ENCODE measurements at regions not wholly inside any gene's neighbourhood (a gene's known extent, or its start where the extent isn't known, plus 50 kb on each side); places are given as distances from the start of the nearest gene placed in this dataset.
"Not testable (repeated sequence)": the region's sequence is repeated elsewhere in the genome, so short reads cannot be mapped to it uniquely, and the experiment has no call there.

GRCh38 chr10:46645110-46645509, 66.2 kb downstream of the SYT15 start:
- DNase-seq (ENCODE audit: low read depth in 2 of 2), result not testable (repeated sequence)

DNA sequence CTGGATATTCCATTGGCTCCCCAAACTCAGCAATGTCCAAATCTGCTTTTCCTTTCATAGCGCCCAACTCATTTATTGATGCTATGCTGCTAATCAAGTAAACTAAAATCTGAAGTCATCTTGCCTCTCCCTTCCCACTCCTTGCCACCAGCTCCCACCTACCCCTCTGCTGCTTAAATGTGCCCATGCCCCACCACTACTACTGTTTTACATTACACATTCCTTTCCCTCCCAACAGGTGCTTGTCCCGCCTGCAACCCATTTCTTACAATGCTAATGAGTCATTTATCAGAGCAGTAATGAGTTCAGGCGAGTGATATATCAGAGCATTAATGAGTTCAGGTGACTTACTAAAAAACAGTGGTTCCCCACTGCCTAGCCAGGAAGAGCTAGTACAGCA, 67.2 kb downstream of the SYT15 start:
- DNase-seq (ENCODE audit: low read depth in 2 of 2), result not testable (repeated sequence)

- DNase-seq (ENCODE audit: low read depth in 2 of 2), result not testable (repeated sequence)
Observed at GRCh38 chr10:46650967-46651366, 72.0 kb downstream of the SYT15 start.

- not testable (repeated sequence) for DNase-seq (ENCODE audit: low read depth in 2 of 2)
Observed at GRCh38 chr10:46657437-46657836, 78.5 kb downstream of the SYT15 start.

DNA sequence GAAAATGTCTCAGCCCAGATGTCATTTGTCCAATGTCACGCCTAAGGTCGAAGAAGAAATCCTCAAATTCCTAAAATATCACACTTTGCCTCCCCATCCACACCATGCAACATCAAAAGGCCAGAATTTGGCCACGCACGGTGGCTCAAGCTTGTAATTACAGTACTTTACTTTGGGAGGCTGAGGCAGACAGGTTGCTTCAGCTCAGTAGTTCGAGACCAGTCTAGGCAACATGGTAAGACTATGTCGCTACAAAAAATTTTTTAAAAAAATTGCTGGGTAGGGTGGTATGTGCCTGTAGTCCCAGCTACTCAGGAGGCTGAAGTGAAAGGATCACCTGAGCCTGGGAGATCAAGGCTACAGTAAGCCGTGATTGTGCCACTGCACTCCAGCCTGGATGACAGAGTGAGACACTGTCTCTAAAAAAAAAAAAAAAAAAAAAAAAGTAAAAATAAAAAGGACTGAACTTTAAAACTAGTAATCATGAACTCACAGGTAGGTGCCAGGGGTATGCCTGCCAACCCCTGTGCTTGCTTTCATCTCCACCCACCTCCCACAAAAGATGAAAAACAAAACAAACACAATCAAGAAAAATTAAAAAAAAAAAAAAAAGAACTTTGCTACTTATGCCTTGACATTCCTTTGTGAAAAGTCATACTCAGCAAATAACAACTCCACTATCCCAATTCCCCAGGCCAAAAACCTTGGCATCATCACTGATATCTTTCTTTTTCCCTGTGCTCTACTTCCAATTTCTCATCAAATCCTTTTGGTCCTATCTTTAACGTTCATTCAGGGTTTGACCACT, 81.3 kb downstream of the SYT15 start:
- DNase-seq (ENCODE audit: low read depth in 2 of 2), result not testable (repeated sequence)

- not testable (repeated sequence) for DNase-seq (ENCODE audit: low read depth in 2 of 2)
Observed at GRCh38 chr10:46660835-46661164, 81.9 kb downstream of the SYT15 start.

- DNase-seq (ENCODE audit: low read depth in 2 of 2), result not testable (repeated sequence)
Observed at GRCh38 chr10:46665536-46665935, 86.6 kb downstream of the SYT15 start.

GRCh38 chr10:46668357-46668997, 89.5 kb downstream of the SYT15 start:
- DNase-seq (ENCODE audit: low read depth in 2 of 2), result not testable (repeated sequence)

DNA sequence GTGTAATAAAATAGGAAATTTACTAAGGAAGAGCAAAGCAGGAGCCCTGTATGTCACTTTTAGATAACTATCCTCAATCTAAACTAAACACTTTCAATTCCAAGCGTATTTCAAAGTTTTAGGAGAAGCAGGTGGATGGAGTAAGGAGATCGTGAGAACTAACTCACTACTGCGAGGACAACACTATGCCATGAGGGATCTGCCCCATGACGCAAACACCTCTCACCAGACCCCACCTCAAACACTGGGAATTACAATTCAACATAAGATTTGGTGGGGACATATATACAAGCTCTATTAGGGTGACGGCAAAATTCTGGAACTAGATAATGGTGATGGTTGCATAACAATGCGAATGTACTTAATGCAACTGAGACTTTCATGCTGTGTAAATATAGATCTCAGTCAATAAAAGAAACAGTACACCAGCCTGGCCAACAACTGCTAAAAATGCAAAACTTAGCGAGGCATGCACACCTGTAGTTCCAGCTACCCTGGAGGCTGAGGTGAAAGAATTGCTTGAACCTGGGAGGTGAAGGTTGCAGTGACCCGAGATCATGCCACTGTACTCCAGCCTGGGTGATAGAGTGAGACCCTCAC, 99.0 kb downstream of the SYT15 start:
- not testable (repeated sequence) for DNase-seq (ENCODE audit: low read depth in 2 of 2)

- DNase-seq (ENCODE audit: low read depth in 2 of 2), result not testable (repeated sequence)
Observed at GRCh38 chr10:46691397-46691796, 112.5 kb downstream of the SYT15 start.

DNA sequence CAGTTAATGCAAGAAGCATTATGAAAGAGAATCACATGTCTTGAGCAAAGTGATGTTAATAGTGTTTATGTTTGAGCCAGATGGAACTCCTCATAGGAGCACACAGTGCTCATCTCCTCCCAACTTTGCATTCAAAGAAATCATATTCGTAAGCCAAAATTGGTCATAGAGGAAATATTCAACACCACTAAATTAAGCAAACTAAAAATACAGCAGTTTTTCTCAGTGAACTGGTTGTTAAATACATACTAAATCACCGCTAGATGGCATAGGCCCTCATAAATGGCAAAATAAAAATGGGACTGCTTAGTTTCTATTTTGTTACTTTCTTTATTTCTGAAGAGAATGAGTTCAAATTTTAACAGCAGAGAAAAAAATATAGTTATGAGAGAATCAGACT, 114.3 kb downstream of the SYT15 start:
- DNase-seq (ENCODE audit: low read depth in 2 of 2), result not testable (repeated sequence)

GRCh38 chr10:46717264-46717663, 138.3 kb downstream of the SYT15 start:
- DNase-seq (ENCODE audit: low read depth in 2 of 2), result not testable (repeated sequence)

DNA sequence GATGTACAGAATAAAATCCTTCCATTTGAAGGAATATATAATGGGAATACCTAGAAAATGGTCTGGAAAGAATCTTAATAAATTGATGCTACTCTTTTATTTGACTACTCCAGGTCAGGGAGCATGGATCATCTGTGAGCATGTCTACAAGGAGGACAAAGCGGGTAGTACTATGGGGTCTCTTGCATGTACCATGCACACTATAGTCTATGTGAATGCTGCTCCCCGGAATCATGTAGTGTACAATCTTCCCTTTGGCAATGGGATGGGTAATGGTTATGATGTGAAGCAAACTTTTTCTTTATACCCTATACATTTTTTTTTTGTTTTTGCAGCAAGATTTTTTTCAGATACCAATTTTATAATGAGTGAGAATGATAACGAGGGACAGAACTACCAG, 139.1 kb downstream of the SYT15 start:
- DNase-seq (ENCODE audit: low read depth in 2 of 2), result not testable (repeated sequence)

DNA sequence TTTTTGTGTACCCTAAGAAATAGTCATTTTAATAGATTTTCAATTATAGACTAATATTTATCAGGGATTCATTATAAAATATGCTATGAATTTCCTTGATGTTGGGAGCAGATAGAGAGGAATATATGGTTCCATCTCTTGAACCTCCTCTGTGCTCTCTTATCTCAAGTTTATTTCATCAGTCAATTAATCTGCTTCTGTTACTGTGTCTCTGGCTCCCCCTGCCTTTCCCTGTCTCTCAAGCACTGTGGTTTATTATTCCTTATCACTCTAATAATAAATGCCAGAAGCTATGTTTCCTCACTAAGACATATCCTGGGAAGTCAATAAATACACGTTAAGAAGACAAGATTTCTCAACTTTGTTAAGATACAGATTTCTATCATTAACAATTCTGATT, 141.5 kb downstream of the SYT15 start:
- DNase-seq (ENCODE audit: low read depth in 2 of 2), result not testable (repeated sequence)

GRCh38 chr10:46720811-46721518, 142.0 kb downstream of the SYT15 start:
- DNase-seq (ENCODE audit: low read depth in 2 of 2), result not testable (repeated sequence)

DNA sequence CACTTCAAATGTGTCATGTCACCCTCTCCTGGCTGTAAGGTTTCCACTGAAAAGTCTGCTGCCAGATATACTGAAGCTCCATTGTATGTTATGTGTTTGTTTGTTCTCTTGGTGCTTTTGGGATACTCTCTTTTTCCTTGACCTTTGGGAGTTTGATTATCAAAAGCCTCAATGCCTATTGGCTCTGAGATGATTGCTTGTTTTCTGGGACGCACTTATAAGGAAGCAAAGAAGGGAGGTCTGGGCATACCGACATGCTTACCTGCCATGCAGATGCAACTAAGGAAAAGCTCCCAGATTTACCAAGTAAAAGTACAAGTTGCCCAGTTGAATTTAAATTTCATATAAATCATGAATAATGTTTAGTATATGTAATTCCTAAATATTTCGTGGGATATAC, 145.3 kb downstream of the SYT15 start:
- DNase-seq (ENCODE audit: low read depth in 2 of 2), result not testable (repeated sequence)

GRCh38 chr10:46728359-46728758, 149.4 kb downstream of the SYT15 start:
- DNase-seq (ENCODE audit: low read depth in 2 of 2), result not testable (repeated sequence)

- DNase-seq (ENCODE audit: low read depth in 2 of 2), result not testable (repeated sequence)
Observed at GRCh38 chr10:46730729-46731128, 151.8 kb downstream of the SYT15 start.

- not testable (repeated sequence) for DNase-seq (ENCODE audit: low read depth in 2 of 2)
Observed at GRCh38 chr10:46733635-46734261, 154.8 kb downstream of the SYT15 start.

DNA sequence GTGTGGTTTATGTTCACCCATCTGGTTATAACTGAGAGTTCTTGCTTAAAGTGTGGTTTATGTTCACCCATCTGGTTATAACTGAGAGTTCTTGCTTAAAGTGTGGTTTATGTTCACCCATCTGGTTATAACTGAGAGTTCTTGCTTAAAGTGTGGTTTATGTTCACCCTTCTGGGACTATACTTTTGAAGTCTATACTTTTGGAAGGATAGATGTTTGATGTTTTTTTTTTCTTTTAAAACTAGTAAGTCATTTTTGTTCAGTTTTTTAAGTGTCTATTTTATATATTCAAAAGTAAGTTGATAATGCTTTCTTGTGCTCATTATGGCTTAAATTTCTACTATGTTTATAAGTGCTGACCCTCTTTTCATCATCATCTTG, 155.3 kb downstream of the SYT15 start:
- DNase-seq (ENCODE audit: low read depth in 2 of 2), result not testable (repeated sequence)

GRCh38 chr10:46739919-46740318, 161.0 kb downstream of the SYT15 start:
- DNase-seq (ENCODE audit: low read depth in 2 of 2), result not testable (repeated sequence)

DNA sequence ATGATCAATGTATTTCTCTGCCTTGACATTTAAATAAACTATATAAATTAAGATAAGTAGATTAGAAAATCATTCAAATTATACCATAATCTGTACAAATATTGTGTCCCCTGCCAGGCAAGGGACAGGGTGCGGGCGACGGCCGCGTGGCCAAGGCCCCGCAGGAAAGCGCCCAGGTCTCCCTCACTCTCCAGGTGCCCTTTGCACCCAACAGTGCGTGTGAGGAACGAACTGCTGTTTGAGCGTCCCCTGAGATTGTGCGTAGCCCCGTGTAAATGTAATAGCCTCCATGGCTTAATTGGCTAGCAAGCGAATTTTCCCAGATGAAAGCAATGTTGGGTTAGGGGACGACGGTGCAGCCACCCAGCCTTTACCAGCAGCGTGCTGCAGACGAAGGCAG, 161.4 kb downstream of the SYT15 start:
- not testable (repeated sequence) for DNase-seq (ENCODE audit: low read depth in 2 of 2)

All from stimulated activated CD8-positive, alpha-beta memory T cell treated with anti-CD3 and anti-CD28 coated beads, Interleukin-2, amount 100 ng/mL, for 48 hours (primary cell).